B cell (primary cell): ENCODE measurements at regions not wholly inside any gene's neighbourhood (a gene's known extent, or its start where the extent isn't known, plus 50 kb on each side); places are given as distances from the start of the nearest gene placed in this dataset.

ENCODE experiments used
- ATAC-seq: fragments of 200-7000 bp; cut with Tn5 transposase; one replicate; pipeline ENCODE4 v1.10.0; 2021; ENCODE audit warnings: low read depth, mild to moderate bottlenecking, moderate number of reproducible peaks, moderate library complexity
- CTCF ChIA-PET: fragments of 350-600 bp; sonication (Branson Sonifier 250); formaldehyde crosslinking; loops from one replicate; lab custom pipeline; 2021; ENCODE audit warnings: antibody characterized with exemption, inconsistent platforms; lab: Charles Lee
- POLR2A ChIA-PET: fragments of 350-600 bp; sonication (Branson Sonifier 250); formaldehyde crosslinking; loops from one replicate; lab custom pipeline; 2021; ENCODE audit warnings: antibody characterized with exemption; lab: Charles Lee
- DNase-seq: peaks from one replicate; pipeline ENCODE4 v3.0.0; 2013
- H2AFZ ChIP-seq: 2 replicates; pipeline ENCODE4 v1.6.1; 2012; ENCODE audit warnings: mild to moderate bottlenecking, low read depth, low read length; ENCODE audit not compliant: insufficient read depth, poor library complexity, severe bottlenecking
- H3K27ac ChIP-seq, 2 donors: 1 replicate in 1 of 2; 2 replicates in 1 of 2; pipeline ENCODE4 v1.5.1; 2012 to 2013; ENCODE audit warnings: low read length in 2 of 2, mild to moderate bottlenecking in 2 of 2, moderate library complexity in 1 of 2
- H3K27me3 ChIP-seq, 4 experiments: fragments of 200-600 bp in 1 of 4; sonication (generic) in 1 of 4; replicated peaks in 1 of 4; 1 replicate in 2 of 4; 2 replicates in 2 of 4; pipeline versions ENCODE4 v1.6.1 to v1.7.0; 2013 to 2016; ENCODE audit warnings: low read length in 3 of 4, mild to moderate bottlenecking in 2 of 4, mixed read lengths in 1 of 4, moderate library complexity in 1 of 4; ENCODE audit not compliant: insufficient read depth in 4 of 4, control insufficient read depth in 3 of 4; ENCODE audit errors: control extremely low read depth in 1 of 4
- H3K36me3 ChIP-seq, 2 experiments: replicated peaks in 1 of 2; 1 replicate in 1 of 2; 2 replicates in 1 of 2; pipeline versions ENCODE4 v1.6.1 to v1.7.1; 2013; ENCODE audit warnings: low read length in 1 of 2; ENCODE audit not compliant: insufficient read depth in 2 of 2, control insufficient read depth in 1 of 2; ENCODE audit errors: control extremely low read depth in 1 of 2, extremely low read depth in 1 of 2
- H3K4me1 ChIP-seq, 2 donors: fragments of 200-600 bp in 1 of 2; sonication (generic) in 1 of 2; 1 replicate in 1 of 2; 2 replicates in 1 of 2; pipeline versions ENCODE4 v1.5.1 to v1.6.1; 2013 to 2017; ENCODE audit warnings: low read length in 2 of 2; ENCODE audit not compliant: control insufficient read depth in 2 of 2, insufficient read depth in 2 of 2
- H3K4me2 ChIP-seq: replicated peaks from 2 replicates; pipeline ENCODE3; 2012; ENCODE audit warnings: mild to moderate bottlenecking, low read depth, low read length; ENCODE audit not compliant: poor library complexity, severe bottlenecking
- H3K4me3 ChIP-seq, 5 experiments: fragments of 200-600 bp in 1 of 5; sonication (generic) in 1 of 5; 1 replicate in 3 of 5; 2 replicates in 2 of 5; pipeline versions ENCODE4 v1.5.1 to v1.7.0; 2011 to 2016; ENCODE audit warnings: low read length in 4 of 5, mild to moderate bottlenecking in 4 of 5, low read depth in 2 of 5, control low read depth in 1 of 5, moderate library complexity in 1 of 5; ENCODE audit not compliant: insufficient read depth in 1 of 5; ENCODE audit errors: control extremely low read depth in 1 of 5, extremely low read depth in 1 of 5
- H3K79me2 ChIP-seq: fragments of 200-600 bp; sonication (generic); one replicate; pipeline ENCODE4 v1.6.0; 2016; ENCODE audit warnings: low read length; ENCODE audit not compliant: control insufficient read depth, insufficient read depth
- H3K9ac ChIP-seq: fragments of 200-600 bp; sonication (generic); 2 replicates; pipeline ENCODE4 v1.6.1; 2017; ENCODE audit warnings: mild to moderate bottlenecking, low read length, moderate library complexity
- H3K9me3 ChIP-seq, 3 donors: one replicate each; pipeline versions ENCODE4 v1.6.1 to v1.7.1; 2013; ENCODE audit warnings: low read length in 2 of 3; ENCODE audit not compliant: control insufficient read depth in 2 of 3, insufficient read depth in 1 of 3; ENCODE audit errors: control extremely low read depth in 1 of 3
- H4K20me1 ChIP-seq: 2 replicates; pipeline ENCODE4 v1.6.0; 2012; ENCODE audit warnings: mild to moderate bottlenecking, low read length; ENCODE audit not compliant: insufficient read depth, control insufficient read depth, poor library complexity, severe bottlenecking
- H3K27ac Mint-ChIP-seq: one replicate; pipeline ENCODE4 v1.8.0; 2021; ENCODE audit warnings: mixed read lengths
- H3K27me3 Mint-ChIP-seq: one replicate; pipeline ENCODE4 v1.8.0; 2021; ENCODE audit warnings: mixed read lengths
- H3K4me1 Mint-ChIP-seq: one replicate; pipeline ENCODE4 v1.8.0; 2021; ENCODE audit warnings: mixed read lengths
- H3K4me3 Mint-ChIP-seq: one replicate; pipeline ENCODE4 v1.8.0; 2021; ENCODE audit warnings: mixed read lengths
- H3K9me3 Mint-ChIP-seq: one replicate; pipeline ENCODE4 v1.8.0; 2022; ENCODE audit warnings: mixed read lengths; ENCODE audit not compliant: insufficient read depth
- CTCF ChIP-seq: fragments of 200-600 bp; IDR thresholded peaks from one replicate; pipeline ENCODE4 v1.8.0; 2022; ENCODE audit warnings: antibody characterized with exemption, mild to moderate bottlenecking
- EZH2 ChIP-seq: IDR thresholded peaks from 2 replicates; pipeline ENCODE4 v1.6.1; 2012; ENCODE audit warnings: borderline replicate concordance, low read depth, mild to moderate bottlenecking, moderate library complexity, low read length; ENCODE audit not compliant: insufficient read depth, poor library complexity, severe bottlenecking
- WGBS: methylation state at CpG from one replicate; pipeline ENCODE4 v1.1.5; 2013; ENCODE audit warnings: missing lambda C conversion rate; ENCODE audit not compliant: insufficient coverage; 5-methylcytosine and 5-hydroxymethylcytosine counted together
- intact Hi-C: fragments of 100-400 bp; cut with micrococcal nuclease; formaldehyde crosslinking; loops from one replicate; pipeline ENCODE4 v1.10.0; 2022

- H3K4me3 Mint-ChIP-seq, result no peak overlapping the region
- DNase-seq (no peak), ATAC-seq (no peak)
- no peak overlapping the region for H3K27ac Mint-ChIP-seq
- ChIA-PET CTCF (no interaction called here), POLR2A (no interaction called here)
- Histone ChIP-seq H3K36me3 (no peaks in the 10 kb centered on the region), H3K27ac (no peak overlapping the region), H3K4me3 (no peak overlapping the region), H4K20me1 (no peaks in the 10 kb centered on the region), H3K27me3 (no peaks in the 10 kb centered on the region), H3K9ac (no peak overlapping the region), H2AFZ (no peak overlapping the region), H3K79me2 (no peaks in the 10 kb centered on the region), H3K4me2 (no peak overlapping the region), H3K4me1 (no peaks in the 10 kb centered on the region), H3K9me3 (peaks cover 0 to 2% (median 0%) of the 10 kb centered on the region in 3 donors)
- no peaks in the 10 kb centered on the region for H3K27me3 Mint-ChIP-seq
- intact Hi-C loops, result no loop called here
- H3K9me3 Mint-ChIP-seq, result peaks cover 6% of the 10 kb centered on the region
- no peaks in the 10 kb centered on the region for H3K4me1 Mint-ChIP-seq
- 100% methylated on average over 1 of the region's 2 CpGs for WGBS
- no peak for TF ChIP-seq EZH2
- no peak for TF ChIP-seq CTCF
Measured at GRCh38 chr21:16751695-16752474, 761.0 kb upstream of the CXADR start.

- H3K4me3 Mint-ChIP-seq, result no peak overlapping the region
- Histone ChIP-seq H3K4me1 (no peaks in the 10 kb centered on the region), H3K4me2 (no peak overlapping the region), H3K9me3 (peaks cover 0 to 2% (median 0%) of the 10 kb centered on the region in 3 donors), H3K27ac (no peak overlapping the region), H3K9ac (no peak overlapping the region), H3K4me3 (no peak overlapping the region), H3K79me2 (no peaks in the 10 kb centered on the region), H2AFZ (no peak overlapping the region), H3K36me3 (no peaks in the 10 kb centered on the region), H4K20me1 (no peaks in the 10 kb centered on the region), H3K27me3 (no peaks in the 10 kb centered on the region)
- no peaks in the 10 kb centered on the region for H3K27me3 Mint-ChIP-seq
- intact Hi-C loops, result no loop called here
- ChIA-PET CTCF (no interaction called here), POLR2A (no interaction called here)
- WGBS, result no CpG with 5 or more reads among the region's 1 CpG
- ATAC-seq, result no peak
- no peak overlapping the region for H3K27ac Mint-ChIP-seq
- H3K4me1 Mint-ChIP-seq, result no peaks in the 10 kb centered on the region
- TF ChIP-seq CTCF (no peak), EZH2 (no peak)
- no peak for DNase-seq
- peaks cover 4% of the 10 kb centered on the region for H3K9me3 Mint-ChIP-seq
Measured at GRCh38 chr21:16752475-16752857, 760.4 kb upstream of the CXADR start.
